ENCODE measurements at regions not wholly inside any gene's neighbourhood (a gene's known extent, or its start where the extent isn't known, plus 50 kb on each side); places are given as distances from the start of the nearest gene placed in this dataset.
"Not testable (repeated sequence)": the region's sequence is repeated elsewhere in the genome, so short reads cannot be mapped to it uniquely, and the experiment has no call there.

DNA sequence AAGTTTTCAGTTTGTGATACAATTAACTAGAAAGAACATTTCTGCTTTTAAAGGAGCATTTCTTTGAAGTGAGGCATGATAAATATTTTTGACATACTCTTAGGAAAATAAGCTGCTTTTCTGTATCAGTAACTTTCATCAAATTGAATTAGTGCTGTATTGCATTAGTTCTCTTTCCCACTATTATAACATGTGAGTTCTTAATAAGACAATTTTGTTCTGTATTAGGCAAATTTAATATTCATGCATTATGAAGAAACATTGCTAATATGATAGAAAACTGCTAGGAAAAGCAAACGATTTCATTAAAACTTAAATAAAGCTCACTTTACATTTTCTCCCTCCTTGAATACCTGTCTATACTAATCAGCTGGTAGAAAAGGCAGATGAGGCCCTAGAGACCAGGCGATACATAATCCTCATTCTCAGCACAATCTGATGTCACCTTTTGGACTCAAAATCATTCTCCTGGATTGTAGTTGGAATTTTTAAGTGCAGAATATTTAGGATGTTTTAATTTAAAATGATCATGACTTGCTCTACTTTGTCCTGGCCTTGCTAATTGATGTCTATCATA lies 1636.8 kb downstream of the PCDH9 start:
- Mint-ChIP-seq H3K4me1 (ENCODE audit: low read depth) (peaks cover 9% of the 10 kb centered on the region), H3K4me3 (ENCODE audit: low read depth) (no peak overlapping the region), H3K27me3 (peaks cover 5% of the 10 kb centered on the region), H3K36me3 (ENCODE audit: insufficient read depth) (no peaks in the 10 kb centered on the region), H3K27ac (no peak overlapping the region), H3K9me3 (ENCODE audit: low read depth) (peaks cover 12% of the 10 kb centered on the region)
- TF ChIP-seq, protein P1, sequence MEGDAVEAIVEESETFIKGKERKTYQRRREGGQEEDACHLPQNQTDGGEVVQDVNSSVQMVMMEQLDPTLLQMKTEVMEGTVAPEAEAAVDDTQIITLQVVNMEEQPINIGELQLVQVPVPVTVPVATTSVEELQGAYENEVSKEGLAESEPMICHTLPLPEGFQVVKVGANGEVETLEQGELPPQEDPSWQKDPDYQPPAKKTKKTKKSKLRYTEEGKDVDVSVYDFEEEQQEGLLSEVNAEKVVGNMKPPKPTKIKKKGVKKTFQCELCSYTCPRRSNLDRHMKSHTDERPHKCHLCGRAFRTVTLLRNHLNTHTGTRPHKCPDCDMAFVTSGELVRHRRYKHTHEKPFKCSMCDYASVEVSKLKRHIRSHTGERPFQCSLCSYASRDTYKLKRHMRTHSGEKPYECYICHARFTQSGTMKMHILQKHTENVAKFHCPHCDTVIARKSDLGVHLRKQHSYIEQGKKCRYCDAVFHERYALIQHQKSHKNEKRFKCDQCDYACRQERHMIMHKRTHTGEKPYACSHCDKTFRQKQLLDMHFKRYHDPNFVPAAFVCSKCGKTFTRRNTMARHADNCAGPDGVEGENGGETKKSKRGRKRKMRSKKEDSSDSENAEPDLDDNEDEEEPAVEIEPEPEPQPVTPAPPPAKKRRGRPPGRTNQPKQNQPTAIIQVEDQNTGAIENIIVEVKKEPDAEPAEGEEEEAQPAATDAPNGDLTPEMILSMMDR (IDR thresholded peaks at IDR 0.05; ENCODE audit: unreplicated experiment), result no peak
- DNase-seq (ENCODE audit: low spot score, unreplicated experiment), result no peak

DNA sequence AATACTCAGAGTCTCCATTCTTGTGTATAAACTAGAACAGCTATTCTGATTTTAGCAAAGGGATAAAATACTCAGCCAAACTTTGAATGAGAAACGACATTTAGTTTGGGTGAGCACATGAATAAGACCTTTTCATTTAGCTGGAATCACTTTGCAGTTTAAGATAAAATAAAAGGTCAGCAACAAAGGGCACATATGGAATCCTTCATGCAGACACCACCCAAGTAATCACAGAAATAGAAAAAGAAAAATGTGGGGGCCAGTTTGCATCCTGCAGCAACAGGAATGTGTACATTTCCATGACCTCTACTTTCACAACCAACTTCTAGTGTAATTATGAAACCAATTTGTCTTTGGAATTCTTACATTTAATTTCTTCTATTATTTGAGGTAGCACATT lies 1637.4 kb downstream of the PCDH9 start:
- no peak for DNase-seq (ENCODE audit: low spot score, unreplicated experiment)
- Mint-ChIP-seq H3K4me1 (ENCODE audit: low read depth) (peaks cover 4% of the 10 kb centered on the region), H3K36me3 (ENCODE audit: insufficient read depth) (no peaks in the 10 kb centered on the region), H3K27ac (no peak overlapping the region), H3K9me3 (ENCODE audit: low read depth) (peaks cover 15% of the 10 kb centered on the region), H3K27me3 (no peaks in the 10 kb centered on the region), H3K4me3 (ENCODE audit: low read depth) (no peak overlapping the region)
- TF ChIP-seq, protein P1 (IDR thresholded peaks at IDR 0.05; ENCODE audit: unreplicated experiment), result no peak

DNA sequence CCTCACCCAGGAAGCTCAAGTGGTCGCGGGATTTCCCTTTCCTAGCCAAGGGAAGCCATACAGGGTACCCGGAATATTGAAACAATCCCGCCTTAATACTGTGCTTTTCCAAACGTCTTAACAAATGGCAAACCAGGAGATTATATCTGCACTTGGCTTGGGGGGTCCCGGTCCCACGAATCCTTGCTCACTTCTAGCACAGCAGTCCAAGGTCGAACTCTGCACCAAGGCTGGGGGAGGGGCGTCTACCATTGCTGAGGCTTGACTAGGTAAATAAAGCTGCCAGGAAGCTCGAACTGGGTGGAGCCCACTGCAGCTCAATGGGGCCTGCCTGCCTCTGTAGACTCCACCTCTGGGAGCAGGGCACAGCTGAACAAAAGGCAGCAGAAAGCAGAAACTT lies 1644.8 kb downstream of the PCDH9 start:
- no peaks in the 10 kb centered on the region for H3K36me3 Mint-ChIP-seq (ENCODE audit: insufficient read depth)
- H3K27me3 Mint-ChIP-seq, result no peaks in the 10 kb centered on the region
- TF ChIP-seq, protein P1 (IDR thresholded peaks at IDR 0.05; ENCODE audit: unreplicated experiment), result no peak
- H3K27ac Mint-ChIP-seq, result no peak overlapping the region
- DNase-seq (ENCODE audit: low spot score, unreplicated experiment), result no peak
- peaks cover 13% of the 10 kb centered on the region for H3K9me3 Mint-ChIP-seq (ENCODE audit: low read depth)
- H3K4me3 Mint-ChIP-seq (ENCODE audit: low read depth), result no peak overlapping the region
- no peaks in the 10 kb centered on the region for H3K4me1 Mint-ChIP-seq (ENCODE audit: low read depth)

DNA sequence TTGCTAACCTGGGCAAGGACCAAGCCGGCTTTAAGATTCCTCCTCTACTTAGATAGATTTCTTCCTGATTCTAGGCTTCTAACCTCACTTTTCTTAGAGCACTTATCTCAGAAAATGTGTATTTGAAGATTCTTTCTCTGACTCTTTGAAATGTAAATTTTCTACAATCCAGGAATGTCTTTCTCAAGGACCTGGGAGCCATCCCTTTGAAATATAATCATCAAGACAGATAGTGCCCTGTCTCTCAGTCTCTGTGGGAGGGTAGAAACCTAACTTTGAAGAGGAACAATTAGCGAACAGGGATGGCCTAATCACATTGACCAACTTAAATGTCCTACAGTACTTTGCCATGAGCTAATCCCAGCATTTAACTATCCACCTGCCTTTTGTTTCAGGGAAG lies 1646.0 kb downstream of the PCDH9 start:
- no peak overlapping the region for H3K4me3 Mint-ChIP-seq (ENCODE audit: low read depth)

DNA sequence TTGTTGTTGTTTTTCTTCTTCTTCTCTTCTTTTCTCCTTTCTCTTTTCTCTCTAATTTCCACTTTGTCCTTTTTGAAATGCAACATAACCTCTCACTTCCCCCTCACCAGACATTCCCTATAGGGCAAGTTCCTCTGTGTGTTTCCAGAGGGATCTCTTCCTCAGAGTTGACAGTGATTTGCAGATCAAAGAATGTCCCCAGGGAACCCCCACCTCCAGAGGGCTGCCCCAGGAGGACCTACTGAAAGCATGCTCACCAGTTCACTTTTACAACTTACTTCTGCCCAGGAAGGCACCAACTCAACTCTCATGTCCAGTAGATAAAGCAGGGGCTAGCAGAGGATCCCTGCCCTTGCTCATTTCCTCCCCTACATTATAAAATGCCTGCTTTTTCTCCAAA lies 1648.0 kb downstream of the PCDH9 start:
- Mint-ChIP-seq H3K9me3 (ENCODE audit: low read depth) (no peaks in the 10 kb centered on the region), H3K4me3 (ENCODE audit: low read depth) (no peak overlapping the region), H3K27me3 (no peaks in the 10 kb centered on the region), H3K36me3 (ENCODE audit: insufficient read depth) (no peaks in the 10 kb centered on the region), H3K4me1 (ENCODE audit: low read depth) (no peaks in the 10 kb centered on the region), H3K27ac (no peak overlapping the region)
- TF ChIP-seq, protein P1 (IDR thresholded peaks at IDR 0.05; ENCODE audit: unreplicated experiment), result no peak
- DNase-seq (ENCODE audit: low spot score, unreplicated experiment), result no peak

More for the DNA sequence above, 1646.0 kb downstream of the PCDH9 start:
- Mint-ChIP-seq H3K9me3 (ENCODE audit: low read depth) (peaks cover 4% of the 10 kb centered on the region), H3K27ac (no peak overlapping the region), H3K36me3 (ENCODE audit: insufficient read depth) (no peaks in the 10 kb centered on the region), H3K27me3 (no peaks in the 10 kb centered on the region), H3K4me1 (ENCODE audit: low read depth) (no peaks in the 10 kb centered on the region)
- TF ChIP-seq, protein P1 (IDR thresholded peaks at IDR 0.05; ENCODE audit: unreplicated experiment), result no peak
- no peak for DNase-seq (ENCODE audit: low spot score, unreplicated experiment)

DNA sequence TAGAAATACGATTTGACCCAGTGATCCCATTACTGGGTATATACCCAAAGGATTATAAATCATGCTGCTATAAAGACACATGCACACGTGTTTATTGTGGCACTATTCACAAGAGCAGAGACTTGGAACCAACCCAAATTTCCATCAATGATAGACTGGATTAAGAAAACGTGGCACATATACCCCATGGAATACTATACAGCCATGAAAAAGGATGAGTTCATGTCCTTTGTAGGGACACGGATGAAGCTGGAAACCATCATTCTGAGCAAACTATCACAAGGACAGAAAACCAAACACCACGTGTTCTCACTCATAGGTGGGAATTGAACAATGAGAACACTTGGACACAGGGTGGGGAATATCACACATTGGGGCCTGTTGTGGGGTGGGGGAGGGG lies 1665.6 kb downstream of the PCDH9 start:
- H3K36me3 Mint-ChIP-seq (ENCODE audit: insufficient read depth); H3K4me3 Mint-ChIP-seq (ENCODE audit: low read depth); H3K27ac Mint-ChIP-seq; H3K27me3 Mint-ChIP-seq; DNase-seq (ENCODE audit: low spot score, unreplicated experiment); H3K4me1 Mint-ChIP-seq (ENCODE audit: low read depth): not testable (repeated sequence)
- H3K9me3 Mint-ChIP-seq (ENCODE audit: low read depth), result peaks cover 12% of the 10 kb centered on the region
